HG02852 (cell line): ENCODE measurements at regions not wholly inside any gene's neighbourhood (a gene's known extent, or its start where the extent isn't known, plus 50 kb on each side); places are given as distances from the start of the nearest gene placed in this dataset.
"Not testable (repeated sequence)": the region's sequence is repeated elsewhere in the genome, so short reads cannot be mapped to it uniquely, and the experiment has no call there.

Experiments
- ATAC-seq: cut with Tn5 transposase; IDR thresholded peaks from one replicate; pipeline ENCODE4 v1.9.1; 2021; ENCODE audit warnings: mild to moderate bottlenecking, moderate library complexity; ENCODE audit not compliant: unreplicated experiment

- not testable (repeated sequence) for ATAC-seq
Measured at GRCh38 chr4:126201251-126202138, 886.7 kb downstream of the FAT4 start.

GRCh38 chr4:126202226-126202625 lies 887.5 kb downstream of the FAT4 start:
- ATAC-seq: no peak

GRCh38 chr4:126207910-126208309 lies 893.2 kb downstream of the FAT4 start:
- ATAC-seq: no peak

DNA sequence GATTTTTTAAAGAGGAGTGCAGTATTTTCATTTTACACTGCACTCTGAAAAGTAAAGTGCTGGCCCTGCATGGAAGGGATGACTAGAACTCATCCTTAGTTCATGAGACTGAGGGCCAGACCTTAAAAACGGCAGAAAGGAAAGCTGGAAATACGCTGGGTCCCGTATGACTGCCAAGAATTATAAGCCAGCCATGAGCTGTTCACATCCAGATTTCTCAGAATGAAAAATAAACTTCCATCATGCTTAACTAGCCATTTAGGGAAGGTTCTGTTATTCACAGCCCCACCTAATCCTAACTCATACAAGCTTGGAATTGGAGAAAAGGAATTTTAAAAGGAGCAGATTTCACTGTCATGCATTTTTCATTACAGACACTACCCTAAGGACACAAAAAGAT lies 894.4 kb downstream of the FAT4 start:
- no peak for ATAC-seq

GRCh38 chr4:126213996-126214395 lies 899.2 kb downstream of the FAT4 start:
- ATAC-seq: no peak

DNA sequence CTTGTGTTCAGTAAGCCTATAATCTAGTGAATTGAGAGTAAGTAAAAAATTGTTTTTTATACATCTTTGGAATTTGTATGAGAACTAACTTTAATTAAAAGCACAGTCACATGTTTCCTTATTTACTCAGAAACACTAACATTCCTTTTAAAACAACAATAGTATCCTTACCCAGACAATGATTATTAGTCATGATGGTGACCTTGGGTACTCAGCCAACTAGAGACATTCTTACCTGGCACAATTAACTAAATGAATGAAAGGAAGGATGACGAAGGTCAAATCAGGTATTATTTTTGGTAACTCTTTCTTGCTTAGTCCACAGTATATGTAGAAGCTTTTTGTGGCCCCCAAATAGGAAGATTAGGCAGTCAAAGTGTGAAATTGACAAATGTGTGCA lies 901.0 kb downstream of the FAT4 start:
- ATAC-seq: no peak

GRCh38 chr4:126216611-126217010 lies 901.9 kb downstream of the FAT4 start:
- ATAC-seq: no peak

DNA sequence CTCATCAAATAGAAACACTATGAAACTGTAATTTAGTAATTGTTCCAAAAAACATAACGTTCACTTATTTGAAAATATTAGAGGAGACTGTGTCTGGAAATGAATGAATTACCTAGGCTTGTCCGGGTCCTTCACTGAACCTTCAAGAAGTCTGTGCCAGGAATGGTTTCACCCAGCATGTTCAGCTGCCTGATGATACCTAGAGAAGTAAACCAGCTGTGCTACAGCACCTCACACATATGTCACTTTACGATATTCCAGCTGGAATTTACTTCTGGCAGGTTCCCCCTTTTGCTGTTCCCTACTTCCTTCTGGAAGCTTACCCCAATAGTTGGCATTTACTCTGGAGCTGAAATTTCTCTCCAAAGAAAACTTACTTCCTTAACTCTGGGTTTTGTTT lies 906.5 kb downstream of the FAT4 start:
- no peak for ATAC-seq

DNA sequence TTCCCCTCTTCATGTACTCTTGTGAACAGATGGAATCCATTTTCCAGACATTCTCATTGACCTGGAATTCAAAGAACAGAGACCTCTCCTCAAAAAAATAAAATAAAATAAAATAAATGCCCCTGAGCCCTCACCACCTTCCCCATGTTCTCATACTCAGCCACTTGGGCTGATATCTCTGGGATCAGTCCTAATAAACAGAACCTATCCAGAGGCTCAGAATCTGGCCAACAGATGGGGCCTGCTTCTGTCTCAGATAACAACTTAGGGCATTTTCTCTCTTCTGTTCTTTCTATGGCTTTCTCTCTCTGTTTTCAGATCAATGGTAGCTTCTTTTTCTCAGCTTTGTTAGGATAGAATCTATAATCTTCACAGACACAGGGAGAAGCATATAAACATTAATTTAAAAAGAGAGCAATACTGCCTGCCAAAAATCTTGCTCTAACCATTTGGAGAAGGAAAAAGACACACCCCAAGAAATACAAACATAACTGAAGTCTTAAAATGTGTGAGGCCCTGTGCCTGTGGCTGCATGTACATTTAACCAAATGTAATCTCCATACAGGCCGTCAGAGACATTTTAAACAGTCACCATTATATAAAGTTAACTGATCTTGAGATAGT lies 907.1 kb downstream of the FAT4 start:
- no peak for ATAC-seq

GRCh38 chr4:126223784-126224407 lies 909.1 kb downstream of the FAT4 start:
- ATAC-seq: peak; percentile 45

GRCh38 chr4:126227428-126227827 lies 912.7 kb downstream of the FAT4 start:
- ATAC-seq: no peak

- ATAC-seq: no peak
Measured at GRCh38 chr4:126230269-126230668, 915.5 kb downstream of the FAT4 start.

DNA sequence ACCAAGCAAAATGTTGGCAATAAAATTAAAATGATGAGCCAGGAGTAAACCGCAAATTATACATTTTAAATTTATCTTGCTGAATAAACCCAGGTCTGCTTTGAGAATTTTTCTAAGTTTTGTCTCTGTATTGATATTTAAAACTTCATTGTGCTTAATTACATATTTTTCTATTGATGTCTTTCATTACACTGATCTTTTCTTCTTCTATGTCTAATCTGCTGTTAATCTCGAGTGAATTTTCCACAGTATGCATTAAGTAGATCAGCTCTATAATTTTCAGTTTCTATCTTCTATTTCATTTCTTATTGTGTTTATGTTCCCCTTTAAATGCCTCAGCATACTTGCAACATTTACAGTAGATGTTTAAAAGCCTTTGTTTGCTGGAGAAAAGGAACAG lies 918.7 kb downstream of the FAT4 start:
- no peak for ATAC-seq

DNA sequence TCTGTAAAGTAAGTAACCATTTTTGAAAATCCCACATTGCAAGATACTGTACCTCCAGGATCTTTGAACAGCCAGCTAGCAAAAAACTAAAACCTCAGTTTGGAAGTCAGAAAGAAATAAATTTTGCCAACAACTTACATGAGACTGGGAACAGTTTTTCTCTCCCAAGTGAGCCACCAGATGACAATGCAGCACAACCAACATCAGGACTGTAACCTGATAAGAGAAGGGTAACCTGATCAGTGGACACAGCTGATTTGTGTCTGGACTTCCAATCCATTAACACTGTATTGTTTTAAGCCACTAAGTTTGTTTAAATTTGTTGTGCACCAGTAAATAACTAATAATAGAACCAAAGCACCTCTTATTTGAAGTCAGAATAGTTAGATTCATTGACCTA lies 923.3 kb downstream of the FAT4 start:
- no peak for ATAC-seq

DNA sequence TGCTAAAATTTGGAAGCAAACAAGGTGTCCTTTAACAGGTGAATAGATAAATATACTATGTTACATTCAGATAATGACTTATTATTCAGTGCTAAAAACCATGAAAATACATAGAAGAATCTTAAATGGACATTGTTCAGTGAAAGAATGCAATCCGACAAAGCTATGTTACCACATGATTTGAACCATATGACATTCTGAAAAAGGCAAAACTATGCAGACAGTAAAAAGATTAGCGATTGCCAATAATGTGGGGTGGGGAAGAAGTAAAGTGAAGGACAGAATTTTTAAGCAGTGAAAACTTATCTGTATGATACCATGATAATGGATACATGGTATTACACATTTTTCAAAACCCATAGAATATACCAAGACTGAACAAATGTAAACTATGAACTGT lies 926.9 kb downstream of the FAT4 start:
- no peak for ATAC-seq

GRCh38 chr4:126242679-126243390 lies 928.1 kb downstream of the FAT4 start:
- no peak for ATAC-seq

GRCh38 chr4:126247409-126247808 lies 932.7 kb downstream of the FAT4 start:
- no peak for ATAC-seq

GRCh38 chr4:126250006-126250405 lies 935.3 kb downstream of the FAT4 start:
- no peak for ATAC-seq

- ATAC-seq: no peak
Measured at GRCh38 chr4:126251169-126251568, 936.4 kb downstream of the FAT4 start.

DNA sequence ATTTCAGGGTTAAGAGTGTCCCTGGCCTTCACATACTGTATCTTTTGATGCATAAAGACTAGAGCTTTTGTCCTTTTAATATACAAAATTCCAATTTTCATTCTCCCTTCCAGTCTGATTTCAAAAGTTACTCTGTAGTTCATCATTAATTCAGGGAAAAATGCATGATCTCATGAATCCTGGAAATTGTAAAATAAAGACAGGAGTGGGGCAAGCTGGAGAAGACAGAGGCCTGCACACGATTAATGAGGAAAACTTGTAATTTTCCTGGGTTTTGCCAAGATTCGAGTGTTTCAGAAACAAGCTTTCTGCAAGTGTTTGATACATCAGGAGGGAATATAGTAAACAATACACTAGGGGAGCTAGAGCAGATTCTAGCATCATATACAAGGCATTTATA lies 947.9 kb downstream of the FAT4 start:
- ATAC-seq: no peak

- ATAC-seq: no peak
Measured at GRCh38 chr4:126264839-126265238, 950.1 kb downstream of the FAT4 start.
